SK-MEL-5 (cell line): ENCODE measurements at regions not wholly inside any gene's neighbourhood (a gene's known extent, or its start where the extent isn't known, plus 50 kb on each side); places are given as distances from the start of the nearest gene placed in this dataset.

Source experiments
- DNase-seq: peaks from one replicate; pipeline ENCODE4 v3.0.0-alpha.2; 2016; ENCODE audit warnings: low read depth, low spot score
- in situ Hi-C: cut with HindIII; loops from 2 replicates; pipeline ENCODE4 v1.10.0; 2016; ENCODE audit warnings: low sequenced_read_pairs, high pct_unique_total_duplicates, low pct_unique_long_range_greater_than_20kb

DNA sequence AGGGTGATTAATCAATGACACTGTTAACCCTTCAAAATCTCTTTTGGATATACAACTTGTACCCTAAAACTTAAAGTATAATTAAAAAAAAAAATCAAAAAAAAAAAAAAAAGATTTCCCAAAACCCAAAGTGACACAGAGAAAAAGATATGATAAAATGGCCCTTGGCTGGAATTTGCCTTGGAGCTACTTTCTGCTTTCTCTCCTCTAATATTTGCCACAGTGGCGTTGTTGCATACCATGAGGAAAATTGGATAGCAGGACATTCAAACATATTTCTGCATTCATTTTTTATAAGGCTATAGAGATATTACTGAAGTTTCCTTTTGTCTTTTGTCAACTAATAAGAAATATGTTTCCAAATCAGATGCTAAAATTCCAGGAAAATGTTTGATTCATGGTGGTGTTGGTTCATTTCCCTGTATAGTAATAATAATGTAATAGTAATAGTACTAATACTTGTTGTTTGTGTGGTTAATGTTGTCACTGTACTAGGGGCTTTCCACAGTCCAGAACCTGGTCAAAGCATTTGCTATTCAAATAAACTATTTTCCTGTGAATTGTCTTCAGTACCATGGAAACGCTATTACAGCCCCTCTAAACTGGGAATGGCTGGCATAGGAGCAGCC lies 441.3 kb upstream of the THBS1 start:
- no peak for DNase-seq
- in situ Hi-C loops: no loop called here

DNA sequence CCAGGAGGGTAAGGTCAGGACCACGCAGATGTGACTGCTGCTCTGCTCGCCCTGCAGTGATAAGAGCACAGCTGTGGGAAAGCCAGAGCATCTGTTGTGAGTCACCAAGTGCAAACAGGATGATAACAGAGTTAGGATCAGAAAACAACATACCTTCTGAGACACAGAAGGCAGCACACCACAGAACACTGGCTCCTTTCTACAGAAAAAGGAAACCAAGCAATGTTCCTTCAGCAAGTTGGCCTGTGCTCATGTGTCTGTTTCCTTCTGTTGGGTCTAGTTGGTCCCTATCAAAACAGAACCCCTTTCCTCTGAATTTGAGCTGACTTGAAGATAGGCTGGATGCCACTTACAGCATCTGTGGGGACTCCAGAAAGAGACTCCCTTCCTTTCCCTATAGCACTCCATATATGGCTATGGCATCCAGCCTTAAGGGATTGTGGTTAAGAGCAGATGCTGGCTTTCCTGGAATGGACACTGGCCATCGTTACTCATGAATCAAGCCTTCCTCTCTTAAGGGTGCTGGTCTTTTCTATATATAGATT lies 440.7 kb upstream of the THBS1 start:
- in situ Hi-C loops: no loop called here
- DNase-seq: peak; percentile 22

DNA sequence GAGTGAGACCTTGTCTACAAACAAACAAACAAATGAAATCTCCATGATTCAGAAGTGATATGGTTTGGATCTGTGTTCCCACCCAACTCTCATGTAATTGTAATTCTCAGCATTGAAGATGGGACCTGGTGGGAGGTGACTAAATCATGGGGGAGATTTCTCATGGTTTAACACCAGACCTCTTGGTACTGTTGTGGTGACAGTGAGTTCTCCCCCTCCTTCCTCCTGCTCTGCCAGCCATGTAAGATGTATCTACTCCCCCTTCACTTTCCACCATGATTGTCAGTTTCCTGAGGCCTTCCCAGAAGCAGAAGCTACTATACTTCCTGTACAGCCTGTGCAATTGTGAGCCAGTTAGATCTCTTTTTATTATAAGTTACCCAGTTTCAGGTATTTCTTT lies 438.4 kb upstream of the THBS1 start:
- DNase-seq: no peak
- in situ Hi-C loops: no loop called here

DNA sequence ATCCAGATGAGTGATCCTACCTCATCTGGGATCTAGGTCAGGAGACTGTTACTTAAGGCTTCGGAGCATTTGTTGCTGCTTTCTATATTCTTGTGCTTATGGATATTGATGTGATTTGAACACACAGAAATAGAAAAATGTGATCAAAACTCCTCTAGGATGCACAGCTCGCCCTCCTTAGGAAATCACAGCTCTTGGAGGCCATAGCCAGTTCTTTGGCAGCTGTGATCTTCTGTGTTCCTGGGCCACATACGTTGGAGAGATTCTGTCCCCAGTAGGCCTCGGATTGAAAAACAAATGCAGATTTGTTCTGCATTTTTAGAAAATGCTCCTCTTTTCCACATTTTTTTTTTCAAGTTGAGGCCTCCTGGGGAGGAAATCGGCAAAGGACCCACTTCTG lies 437.4 kb upstream of the THBS1 start:
- in situ Hi-C loops: no loop called here
- DNase-seq: no peak

DNA sequence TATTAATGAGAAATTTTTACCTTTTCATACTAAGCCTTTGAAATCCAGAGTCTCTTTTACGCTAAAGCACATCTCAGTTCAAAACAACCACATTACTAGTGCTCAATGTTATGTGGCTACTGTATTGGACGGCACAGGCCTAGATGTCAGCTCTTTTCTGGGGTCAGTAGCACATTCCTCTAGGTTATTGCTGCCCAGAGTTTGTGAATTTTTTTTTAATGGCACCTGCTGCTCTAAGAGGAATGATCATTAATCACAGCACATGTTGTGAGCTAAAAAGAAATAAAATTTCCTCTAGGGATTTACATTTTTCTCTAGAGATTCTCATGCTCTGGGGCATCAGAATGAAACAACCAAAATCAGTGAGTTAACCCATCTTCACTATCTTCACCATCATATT lies 436.8 kb upstream of the THBS1 start:
- no peak for DNase-seq
- in situ Hi-C loops: no loop called here

DNA sequence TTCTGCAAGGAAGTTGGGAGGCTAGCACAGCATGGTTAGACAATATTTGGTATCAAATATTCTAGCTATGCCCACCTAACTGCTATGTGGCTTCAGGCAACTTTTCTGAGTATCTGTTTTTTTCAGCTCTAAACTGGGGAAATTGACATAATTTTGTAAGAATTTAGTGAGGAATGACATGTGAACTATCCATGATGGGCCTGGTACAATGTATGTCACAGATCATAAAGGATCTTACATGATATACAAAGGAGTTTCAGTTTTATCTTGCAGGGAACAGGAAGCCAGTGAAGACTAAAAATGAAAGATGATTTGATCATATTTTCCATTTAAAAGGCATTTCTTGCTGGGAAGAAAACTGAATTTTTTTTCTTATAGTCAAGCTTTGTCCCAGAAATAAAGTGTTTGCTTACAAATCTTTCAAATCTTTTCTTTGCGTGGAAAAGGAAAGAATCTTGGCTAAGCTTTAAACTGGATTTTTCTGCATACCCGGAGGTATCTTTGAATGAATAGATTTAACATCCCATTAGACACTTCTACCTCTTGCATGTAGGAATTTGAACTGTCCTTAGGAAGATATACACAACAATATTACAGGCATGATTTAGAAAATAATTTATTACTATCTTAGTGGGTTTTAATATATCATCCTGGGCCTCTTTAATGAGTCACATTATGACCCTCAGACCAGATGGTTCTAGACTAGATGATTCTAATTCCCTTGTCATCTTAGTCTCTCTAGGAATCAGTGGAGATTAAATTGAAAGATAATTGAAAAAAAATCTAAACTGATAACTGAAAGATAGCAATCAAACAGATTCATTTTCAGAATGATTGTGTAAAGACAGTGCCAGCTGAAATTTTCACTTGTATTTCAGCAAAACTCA lies 436.0 kb upstream of the THBS1 start:
- in situ Hi-C loops: no loop called here

DNA sequence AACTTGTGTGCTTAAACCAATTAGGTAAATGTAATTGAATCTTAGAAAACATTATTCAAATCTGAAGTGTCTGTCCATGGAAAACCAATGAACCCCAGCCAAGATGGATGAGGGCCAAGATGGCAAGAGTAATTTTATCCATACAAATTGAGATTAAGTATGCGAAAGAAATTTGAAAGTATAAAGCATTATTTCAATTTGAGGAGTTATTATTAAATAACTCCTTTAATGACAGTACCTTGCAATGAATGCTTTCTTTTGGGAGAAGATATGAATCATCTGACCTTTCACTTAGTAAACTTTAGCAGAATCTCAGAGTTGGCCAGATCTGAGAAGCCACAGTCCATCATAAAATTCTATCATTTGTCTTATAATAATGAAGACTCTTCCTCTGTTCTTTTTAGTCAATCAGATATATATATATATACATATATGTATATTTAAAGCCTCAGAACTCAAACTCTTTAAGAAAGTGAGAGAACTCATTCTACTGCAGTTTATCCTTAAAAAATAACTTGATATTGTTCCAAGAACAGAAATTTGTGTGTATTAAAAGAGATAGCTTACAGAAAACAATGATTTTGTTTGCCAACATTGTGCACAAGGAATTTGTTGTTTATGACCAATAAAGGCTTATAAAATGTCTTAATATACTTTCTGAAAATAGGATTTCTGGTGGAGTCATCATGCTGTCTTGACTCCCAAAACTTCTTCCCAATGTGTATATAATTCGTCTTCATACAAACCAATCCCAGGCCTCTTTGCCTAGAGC lies 434.8 kb upstream of the THBS1 start:
- in situ Hi-C loops: no loop called here
- no peak for DNase-seq

More for the DNA sequence above, 436.0 kb upstream of the THBS1 start:
- DNase-seq: no peak

DNA sequence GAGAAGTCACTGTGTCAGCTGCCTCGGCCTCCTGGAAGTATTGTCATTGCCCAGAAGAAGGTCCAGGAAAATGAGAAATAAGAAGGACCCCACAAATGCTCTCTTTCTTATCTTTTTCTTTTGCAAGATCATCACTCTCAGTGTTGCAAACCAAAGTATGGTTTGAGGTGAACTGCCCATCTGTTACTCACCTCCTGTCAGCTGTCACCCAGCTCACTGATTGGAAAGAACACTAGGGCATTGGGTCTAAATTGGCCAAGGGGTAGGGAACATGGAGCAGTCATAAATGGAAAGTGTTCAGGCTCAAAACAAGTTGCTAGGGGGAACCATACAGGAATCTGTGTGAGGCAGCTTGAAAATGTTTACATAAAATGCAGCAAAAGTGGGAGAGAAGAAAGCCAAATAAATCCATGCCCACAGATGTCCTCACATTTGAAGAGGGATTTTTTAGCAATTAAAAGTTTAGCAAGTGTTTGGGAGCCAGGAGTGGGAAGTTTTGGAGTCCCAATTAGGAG lies 431.2 kb upstream of the THBS1 start:
- DNase-seq: no peak
- in situ Hi-C loops: no loop called here

DNA sequence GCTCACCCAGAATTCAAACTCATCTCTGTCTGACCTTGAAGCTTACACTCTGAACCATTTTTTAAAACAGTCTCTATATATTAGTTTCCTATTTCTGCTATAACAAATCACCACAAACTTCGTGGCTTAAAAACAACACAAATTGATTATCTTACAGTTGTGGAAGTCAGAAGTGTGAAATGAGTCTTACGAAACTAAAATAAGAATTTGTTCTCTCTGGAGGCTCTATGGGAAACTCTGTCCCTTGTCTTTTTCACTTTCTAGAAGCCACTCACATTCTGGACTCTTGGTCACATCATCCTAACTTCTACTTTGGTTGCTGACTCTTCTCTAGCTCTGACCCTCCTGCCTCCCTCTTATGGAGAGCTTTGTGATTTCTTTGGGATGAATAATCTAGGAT lies 429.3 kb upstream of the THBS1 start:
- DNase-seq: no peak
- in situ Hi-C loops: no loop called here

DNA sequence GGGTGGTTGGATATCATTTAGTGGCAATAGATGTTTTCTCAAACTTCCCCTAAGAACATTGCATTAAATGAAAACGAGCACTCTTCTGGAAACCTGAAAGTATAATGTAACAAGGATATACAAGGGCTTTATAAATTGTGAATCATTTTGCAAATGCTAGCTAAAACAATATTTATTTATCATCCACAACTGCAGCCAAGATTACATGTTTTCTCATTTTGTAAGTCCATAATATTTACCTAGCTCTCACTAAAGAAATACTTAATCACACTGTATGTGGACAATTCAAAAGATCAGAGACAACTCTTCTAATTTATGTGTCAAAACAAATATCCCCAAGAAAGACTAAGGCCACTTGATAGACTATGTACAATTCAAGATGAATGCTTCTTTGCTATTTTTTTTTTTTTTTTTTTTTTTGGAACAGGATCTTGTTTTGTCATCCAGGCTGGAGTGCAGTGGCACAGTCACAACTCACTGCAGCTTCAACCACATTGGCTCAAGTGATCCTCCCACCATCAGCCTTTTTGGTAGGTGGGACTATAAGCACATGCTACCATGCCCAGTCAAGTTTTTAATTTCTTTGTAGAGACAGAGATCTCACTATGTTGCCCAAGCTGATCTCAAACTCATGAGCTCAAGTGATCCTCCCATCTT lies 427.7 kb upstream of the THBS1 start:
- DNase-seq: no peak
- in situ Hi-C loops: no loop called here

DNA sequence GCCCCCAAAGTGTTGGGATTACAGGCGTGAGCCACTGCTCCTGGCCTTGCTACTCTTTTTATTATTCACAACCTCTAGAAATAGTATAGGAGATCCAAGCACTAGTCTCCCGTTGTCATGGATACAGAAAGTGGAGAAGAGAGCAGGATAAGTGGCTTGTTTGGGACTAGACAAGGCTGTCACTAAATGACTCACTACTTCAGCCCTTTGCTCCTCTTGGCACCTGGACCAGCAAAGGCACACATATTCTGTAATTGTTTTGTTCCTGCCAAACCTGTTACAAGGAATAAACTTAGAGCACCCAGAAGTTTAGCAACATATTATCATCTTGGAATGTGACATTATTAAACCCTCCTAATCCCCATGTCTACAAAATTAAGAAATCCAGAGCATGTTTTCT lies 427.2 kb upstream of the THBS1 start:
- in situ Hi-C loops: no loop called here
- no peak for DNase-seq

DNA sequence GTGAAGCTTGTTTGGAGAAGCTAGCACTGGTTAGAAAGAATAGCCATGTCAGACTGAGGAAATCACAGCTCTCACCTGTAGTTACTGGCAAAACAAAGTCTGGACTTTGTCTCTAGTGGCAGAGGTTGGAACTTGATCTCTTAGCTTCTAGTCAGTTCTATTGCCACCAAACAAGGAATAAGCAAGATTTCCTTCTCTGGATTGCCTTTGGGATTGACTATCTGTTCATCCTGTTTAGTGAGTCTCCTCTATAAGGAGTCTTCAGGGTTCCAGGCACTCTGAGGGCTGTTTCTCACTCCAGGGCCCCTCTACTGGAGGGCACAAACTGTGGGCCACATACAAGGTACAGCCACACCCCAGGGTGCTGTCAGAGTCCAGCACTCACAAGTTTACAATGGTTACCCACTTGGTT lies 426.6 kb upstream of the THBS1 start:
- no peak for DNase-seq
- in situ Hi-C loops: no loop called here

DNA sequence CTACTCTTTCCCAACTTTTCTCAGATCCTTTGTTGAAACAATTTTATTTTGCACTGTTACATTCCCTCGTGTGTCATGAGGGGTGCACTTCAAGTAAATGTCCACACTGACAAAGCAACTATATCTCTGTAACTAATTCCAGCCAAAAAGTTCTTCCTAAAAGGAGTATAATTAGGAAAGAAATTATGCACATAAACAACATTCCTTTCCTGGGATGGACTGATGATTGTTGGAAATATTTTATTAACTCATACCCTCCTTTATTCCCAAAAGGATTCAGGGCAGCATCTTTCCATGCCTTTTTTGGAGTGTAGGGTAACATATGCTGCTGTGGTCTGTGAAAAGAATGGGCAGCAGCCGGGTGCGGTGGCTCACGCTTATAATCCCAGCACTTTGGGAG lies 426.1 kb upstream of the THBS1 start:
- DNase-seq: no peak
- in situ Hi-C loops: no loop called here

DNA sequence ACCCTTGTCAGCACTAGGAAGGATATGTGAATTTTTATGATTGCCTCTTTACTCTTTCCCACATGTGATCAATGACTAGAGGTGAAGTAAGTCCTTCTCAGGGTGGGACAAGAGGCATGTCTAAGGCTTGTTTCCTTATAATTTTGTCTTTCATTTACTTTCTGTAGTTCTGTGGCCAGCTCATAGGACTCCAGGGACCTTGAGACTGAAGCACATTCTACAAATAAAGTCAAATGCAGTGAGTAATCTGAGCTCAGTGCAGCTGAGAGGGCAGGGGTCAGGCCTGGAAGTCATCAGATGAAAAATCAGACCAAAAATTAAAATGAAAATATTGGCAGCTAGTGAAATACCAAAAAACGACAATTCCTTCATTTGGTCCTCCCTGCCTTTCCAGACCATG lies 424.7 kb upstream of the THBS1 start:
- in situ Hi-C loops: no loop called here
- no peak for DNase-seq

DNA sequence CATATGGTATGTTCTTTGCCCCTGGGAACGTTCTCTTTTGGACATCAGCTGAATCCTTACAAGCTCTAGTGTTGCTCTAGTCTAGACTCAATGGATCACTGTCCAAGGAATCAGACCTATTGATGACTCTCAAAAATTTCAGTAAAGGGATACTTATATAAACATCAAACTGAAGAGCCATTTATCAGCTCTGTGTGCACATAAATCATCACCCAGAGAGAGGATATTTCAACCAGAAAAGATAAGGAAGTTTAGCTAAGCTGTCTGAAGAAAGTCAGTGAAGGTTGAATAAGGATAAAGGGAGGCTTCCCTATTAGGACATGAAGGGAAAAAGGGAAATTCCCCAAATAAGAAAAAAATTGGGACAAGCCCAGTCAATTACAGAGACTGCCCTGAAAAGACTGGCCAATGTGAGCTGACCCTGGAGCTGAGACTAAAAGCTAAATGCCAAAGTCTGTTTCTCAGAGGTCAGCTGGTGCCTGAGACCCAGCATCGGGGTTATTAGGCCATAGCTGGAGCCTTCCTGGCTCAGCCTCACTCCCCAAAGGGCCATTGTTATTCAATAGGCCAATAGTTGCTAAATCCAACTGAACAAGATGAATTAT lies 424.1 kb upstream of the THBS1 start:
- in situ Hi-C loops: no loop called here
- no peak for DNase-seq

DNA sequence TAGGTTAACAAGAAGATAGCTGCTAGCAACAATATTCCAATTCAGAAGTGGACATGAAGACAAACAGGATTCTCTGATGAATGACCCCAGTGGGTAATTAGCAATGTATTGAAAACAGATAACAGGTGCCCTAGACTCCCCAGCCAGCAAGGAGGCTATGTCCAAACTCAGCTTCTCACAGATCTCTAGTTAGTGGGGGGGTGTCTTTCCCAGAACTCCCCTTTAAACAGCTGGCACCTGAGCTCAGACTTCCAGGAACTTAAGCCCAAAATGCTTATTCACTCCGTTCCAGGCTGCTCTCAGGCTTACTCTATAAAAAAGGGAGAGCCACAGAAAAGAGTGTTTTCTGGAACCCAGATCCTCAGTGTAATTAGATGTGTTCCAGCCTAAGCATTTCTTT lies 423.0 kb upstream of the THBS1 start:
- in situ Hi-C loops: no loop called here

DNA sequence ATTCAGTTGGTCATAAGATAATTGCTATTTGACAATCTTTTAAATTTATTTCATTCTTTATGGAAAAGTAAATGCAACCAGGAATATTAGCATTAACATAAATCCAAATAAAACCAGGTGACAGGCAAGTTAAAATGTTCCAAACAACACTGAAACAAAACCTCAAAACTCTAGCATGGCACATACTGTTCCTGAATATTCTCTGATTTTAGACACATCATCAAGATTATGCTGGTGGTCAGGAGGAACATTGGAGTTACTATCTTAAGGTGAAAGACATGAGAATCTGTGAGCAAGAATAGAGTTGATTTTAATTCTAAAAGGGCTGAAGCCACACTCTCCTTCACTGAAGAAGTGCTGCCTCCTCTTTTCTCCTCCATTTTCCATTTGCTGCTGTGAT lies 421.0 kb upstream of the THBS1 start:
- in situ Hi-C loops: no loop called here
- DNase-seq: no peak

More for the DNA sequence above, 423.0 kb upstream of the THBS1 start:
- DNase-seq: no peak
